GM21737 (cell line): ENCODE measurements at regions not wholly inside any gene's neighbourhood (a gene's known extent, or its start where the extent isn't known, plus 50 kb on each side); places are given as distances from the start of the nearest gene placed in this dataset.

Source experiments
- ATAC-seq: cut with Tn5 transposase; IDR thresholded peaks from one replicate; pipeline ENCODE4 v1.9.1; 2021; ENCODE audit warnings: mild to moderate bottlenecking, moderate library complexity; ENCODE audit not compliant: unreplicated experiment

- no peak for ATAC-seq
Measured at GRCh38 chr6:164502833-164503232, 806.6 kb downstream of the C6orf118 start.

DNA sequence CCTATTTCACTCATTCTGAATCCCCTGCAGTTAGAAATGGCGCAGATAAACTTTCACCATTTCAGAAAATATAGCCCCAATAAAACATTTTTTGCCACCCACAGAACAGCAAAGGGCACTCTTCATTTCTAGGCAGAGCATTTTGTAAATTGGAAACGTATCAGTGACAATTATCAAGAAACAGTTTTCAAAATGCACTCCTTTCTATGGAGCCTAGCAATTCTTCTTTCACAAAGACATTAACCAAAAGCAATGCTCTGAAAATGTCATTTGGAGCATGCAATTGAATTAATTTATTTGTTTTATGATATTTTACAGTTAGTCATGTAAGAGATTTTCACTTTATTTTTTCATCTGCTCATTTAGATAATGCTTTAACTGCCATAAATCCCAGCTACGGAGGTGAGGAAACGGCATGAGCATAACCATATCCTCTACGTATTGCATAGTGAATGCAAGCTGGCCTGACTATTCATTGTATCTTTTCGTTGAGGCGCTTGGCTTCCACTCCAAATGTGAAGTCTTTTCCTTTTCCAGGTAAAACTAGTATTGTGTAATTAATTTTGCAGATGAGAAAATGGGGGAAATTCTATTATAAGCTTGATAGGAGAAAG is 813.4 kb downstream of the C6orf118 start:
- ATAC-seq: no peak

DNA sequence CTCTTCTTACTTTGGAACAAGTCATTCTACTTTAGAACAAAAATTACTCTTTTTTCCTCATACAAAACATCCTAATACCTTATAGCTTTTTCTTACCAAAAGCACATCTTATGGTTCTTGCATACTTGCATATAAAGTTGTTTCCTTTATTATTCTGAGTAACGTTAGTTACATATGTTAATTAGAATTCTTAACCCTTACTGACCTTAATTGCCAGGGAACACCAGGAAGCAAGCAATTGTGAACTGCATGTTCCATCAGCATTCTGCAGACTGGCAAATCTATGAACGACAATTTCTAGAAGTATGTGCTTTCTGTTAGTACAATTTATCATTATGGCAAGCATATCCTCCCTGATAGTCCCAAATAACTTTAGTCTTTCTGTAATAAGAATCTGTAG is 831.0 kb downstream of the C6orf118 start:
- no peak for ATAC-seq

GRCh38 chr6:164477790-164478189 is 831.6 kb downstream of the C6orf118 start:
- ATAC-seq: no peak

GRCh38 chr6:164477101-164477500 is 832.3 kb downstream of the C6orf118 start:
- ATAC-seq: no peak

DNA sequence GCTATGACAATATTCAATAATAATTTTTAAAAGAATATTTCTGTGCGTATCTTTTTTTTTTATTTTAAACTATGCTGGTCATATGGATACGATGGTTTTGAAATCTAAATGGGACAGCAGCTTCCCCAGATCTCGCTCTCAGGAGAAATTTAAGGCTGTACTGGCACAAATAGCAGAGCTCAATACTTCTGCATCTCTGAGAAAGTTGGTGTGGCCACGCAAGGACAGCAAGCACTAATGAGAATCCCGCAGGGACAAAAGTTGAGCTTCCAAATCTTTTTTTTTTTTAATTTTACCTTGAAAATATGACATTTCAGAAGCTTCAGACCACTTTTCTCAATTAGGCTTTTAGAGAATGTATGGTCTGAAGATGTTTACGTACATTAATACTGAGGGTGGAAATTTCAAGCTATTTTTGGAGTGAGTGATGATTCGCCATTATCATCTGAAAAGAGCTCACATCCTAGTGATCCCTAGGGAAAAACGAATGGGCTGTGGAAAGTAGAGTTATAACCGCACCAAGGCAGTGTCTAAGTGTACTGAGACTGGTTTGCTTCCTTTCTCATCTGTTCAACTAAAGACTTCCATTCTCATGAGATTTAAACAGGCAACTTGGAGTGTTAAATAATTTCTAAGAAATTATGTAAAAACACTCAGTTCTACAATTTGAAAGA is 840.0 kb downstream of the C6orf118 start:
- ATAC-seq: no peak

- no peak for ATAC-seq
Measured at GRCh38 chr6:164455835-164456234, 853.6 kb downstream of the C6orf118 start.

DNA sequence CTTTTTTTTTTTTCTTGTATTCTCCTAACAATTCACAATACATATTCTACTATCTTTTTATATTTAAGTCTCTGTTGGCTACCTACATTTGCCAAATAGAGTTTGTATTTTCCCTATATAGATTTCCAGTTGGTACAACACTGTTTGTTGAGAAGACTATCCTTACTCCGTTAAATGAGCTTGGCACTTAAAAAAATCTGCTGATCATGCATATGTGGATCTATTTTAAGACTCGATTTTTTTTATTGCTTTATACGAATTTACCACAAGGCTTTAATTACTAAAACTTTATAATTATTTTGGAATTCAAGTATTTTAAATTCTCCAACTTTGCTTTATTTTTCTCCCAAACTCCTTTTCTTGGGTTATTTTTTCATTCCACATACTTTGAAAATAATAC is 855.6 kb downstream of the C6orf118 start:
- no peak for ATAC-seq

- ATAC-seq: no peak
Measured at GRCh38 chr6:164442572-164442971, 866.8 kb downstream of the C6orf118 start.

DNA sequence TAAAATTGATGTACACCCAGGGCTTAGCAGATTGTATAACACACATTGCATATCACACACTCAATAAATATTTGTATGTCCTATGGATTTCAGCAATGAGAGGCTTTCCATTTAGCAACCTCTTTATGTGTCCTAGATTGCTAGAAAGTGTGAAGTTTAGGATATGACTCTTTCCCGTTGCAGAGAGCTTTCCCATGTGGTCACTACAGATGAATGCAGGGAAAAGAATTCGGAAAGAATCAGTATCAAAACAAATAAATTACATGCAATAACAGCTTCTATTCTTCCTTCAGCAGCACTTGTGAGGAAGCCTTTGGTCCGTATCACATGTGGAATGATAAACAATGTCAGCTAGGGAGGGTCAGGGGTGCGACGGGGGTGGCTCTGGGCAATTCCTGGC is 870.1 kb downstream of the C6orf118 start:
- no peak for ATAC-seq

GRCh38 chr6:164436976-164437375 is 872.4 kb downstream of the C6orf118 start:
- no peak for ATAC-seq

DNA sequence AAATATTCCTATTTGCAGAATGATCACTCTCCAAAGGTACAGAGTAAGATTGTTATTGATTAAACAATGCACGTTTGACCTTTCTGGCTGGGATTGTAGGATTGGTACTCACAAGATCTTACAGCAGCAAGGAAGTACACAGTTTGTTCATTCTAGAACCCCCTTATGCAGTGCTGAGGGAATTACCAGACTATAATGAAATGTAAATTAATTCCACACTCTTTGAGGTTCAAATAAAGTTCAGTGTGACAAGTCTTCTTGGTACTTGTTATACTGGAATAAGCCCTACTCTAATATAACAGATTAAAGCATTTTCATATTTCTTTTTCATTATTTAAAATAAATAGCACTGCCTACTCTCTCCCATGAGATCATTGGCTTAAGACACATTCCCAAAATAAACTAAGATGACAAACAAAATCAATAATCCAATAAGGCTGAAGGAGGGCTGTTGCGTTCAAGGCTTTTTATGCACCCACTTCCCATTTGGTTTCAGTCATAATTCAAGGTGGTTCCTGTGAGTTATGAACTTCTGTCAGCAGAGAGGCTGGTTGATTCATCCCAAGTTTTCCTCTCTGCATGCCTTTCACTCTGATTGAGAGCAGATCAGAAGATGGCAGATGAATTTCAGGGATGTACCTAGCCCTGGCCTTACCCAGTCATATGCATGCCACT is 881.5 kb downstream of the C6orf118 start:
- no peak for ATAC-seq

DNA sequence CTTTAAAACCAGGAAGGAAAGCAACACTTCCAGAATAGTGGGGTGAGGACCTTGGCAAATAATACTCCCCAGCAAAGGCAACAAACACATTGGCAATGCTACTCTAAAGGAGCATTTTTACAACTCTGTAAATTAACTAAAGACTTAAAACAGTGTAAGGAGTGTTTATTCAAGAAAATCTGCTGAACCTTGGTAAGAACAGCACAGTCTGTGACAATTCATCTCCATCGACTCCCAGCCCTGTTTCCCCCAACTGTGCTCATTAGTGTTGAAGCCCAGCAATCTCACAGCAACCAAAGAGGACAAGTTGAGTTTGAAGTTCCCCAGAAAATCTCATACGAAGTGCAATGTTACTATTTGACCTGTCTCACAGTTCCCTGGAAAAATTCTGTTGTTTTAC is 884.9 kb downstream of the C6orf118 start:
- ATAC-seq: no peak

DNA sequence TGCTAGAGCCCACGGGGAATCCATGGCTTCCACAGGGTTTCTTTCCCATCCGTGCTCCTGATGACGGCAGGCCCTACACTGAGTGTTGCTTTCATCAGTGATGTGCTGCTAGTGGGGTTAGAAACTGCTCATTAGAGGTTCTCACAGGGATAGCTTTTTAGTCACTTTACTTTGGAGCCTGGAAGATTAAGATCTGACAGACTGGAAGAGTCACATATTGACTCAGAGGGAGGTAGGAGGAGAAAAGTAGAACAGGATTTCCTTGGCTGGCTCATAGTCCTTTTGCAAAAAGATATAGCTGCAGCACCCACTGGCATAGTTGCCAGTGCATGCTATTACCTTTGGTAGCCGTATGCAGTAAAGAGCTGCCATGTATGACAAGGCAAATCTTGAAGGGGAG is 890.3 kb downstream of the C6orf118 start:
- ATAC-seq: no peak

GRCh38 chr6:164418262-164418588 is 891.2 kb downstream of the C6orf118 start:
- ATAC-seq: no peak

- ATAC-seq: no peak
Measured at GRCh38 chr6:164417537-164418261, 891.7 kb downstream of the C6orf118 start.

GRCh38 chr6:164415832-164416563 is 893.4 kb downstream of the C6orf118 start:
- no peak for ATAC-seq

- no peak for ATAC-seq
Measured at GRCh38 chr6:164414695-164415094, 894.7 kb downstream of the C6orf118 start.

DNA sequence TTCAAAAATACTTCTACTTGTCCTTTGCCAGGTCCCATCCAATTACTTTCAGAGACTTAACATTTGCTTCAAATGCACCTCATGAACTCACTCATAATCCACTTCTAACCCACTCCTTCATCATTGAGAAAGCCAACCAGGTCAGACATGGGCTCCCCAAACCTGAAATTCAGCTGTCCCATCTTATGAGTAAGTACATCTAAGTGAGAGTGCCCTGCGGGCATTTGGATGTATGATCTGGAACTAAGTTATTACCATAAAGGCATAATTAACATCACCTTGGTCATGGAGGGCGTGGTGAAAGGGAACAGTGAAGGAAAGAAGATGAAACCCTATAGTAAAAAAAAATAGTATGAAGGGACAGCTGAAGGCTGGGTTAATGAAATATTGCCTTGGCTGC is 896.8 kb downstream of the C6orf118 start:
- ATAC-seq: no peak

GRCh38 chr6:164410017-164410416 is 899.4 kb downstream of the C6orf118 start:
- ATAC-seq: no peak
